ENCODE measurements at regions not wholly inside any gene's neighbourhood (a gene's known extent, or its start where the extent isn't known, plus 50 kb on each side); places are given as distances from the start of the nearest gene placed in this dataset.
"Not testable (repeated sequence)": the region's sequence is repeated elsewhere in the genome, so short reads cannot be mapped to it uniquely, and the experiment has no call there.

DNA sequence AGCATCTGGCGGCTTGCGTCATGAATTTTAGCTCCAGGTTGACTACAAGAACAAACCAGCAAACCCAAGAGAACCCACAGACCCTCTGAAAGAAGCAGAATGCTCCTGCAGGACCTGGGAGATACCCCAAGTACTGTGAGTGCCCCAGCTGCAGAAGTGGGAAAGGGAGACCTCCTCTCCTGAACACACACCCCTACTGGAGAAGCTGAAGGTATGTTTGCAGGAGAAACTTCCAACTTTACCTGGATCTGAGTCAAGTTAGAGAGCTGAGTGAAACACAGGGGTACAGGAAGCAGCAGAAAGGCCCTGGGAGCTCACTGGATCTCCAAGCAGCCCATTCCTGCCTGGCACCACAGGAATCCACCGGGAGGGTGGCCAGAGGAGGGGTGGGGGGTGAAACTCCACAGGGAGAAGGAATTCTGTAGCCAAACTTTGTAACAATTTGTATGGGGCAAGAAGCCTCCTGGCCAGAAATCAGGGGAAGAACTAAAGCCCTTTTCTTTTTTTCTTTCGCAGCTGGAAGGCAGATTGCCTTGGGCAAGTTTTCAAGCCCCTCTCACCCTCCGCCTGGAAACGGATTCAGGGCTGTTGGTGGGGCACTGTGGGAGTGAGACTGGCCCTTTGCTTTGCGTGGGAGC lies 576.2 kb downstream of the BNC2 start:
- TF ChIP-seq, protein P1, sequence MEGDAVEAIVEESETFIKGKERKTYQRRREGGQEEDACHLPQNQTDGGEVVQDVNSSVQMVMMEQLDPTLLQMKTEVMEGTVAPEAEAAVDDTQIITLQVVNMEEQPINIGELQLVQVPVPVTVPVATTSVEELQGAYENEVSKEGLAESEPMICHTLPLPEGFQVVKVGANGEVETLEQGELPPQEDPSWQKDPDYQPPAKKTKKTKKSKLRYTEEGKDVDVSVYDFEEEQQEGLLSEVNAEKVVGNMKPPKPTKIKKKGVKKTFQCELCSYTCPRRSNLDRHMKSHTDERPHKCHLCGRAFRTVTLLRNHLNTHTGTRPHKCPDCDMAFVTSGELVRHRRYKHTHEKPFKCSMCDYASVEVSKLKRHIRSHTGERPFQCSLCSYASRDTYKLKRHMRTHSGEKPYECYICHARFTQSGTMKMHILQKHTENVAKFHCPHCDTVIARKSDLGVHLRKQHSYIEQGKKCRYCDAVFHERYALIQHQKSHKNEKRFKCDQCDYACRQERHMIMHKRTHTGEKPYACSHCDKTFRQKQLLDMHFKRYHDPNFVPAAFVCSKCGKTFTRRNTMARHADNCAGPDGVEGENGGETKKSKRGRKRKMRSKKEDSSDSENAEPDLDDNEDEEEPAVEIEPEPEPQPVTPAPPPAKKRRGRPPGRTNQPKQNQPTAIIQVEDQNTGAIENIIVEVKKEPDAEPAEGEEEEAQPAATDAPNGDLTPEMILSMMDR (IDR thresholded peaks at IDR 0.05): no peak
- TF ChIP-seq EP300 (IDR thresholded peaks at IDR 0.05) (no peak), POLR2A (IDR thresholded peaks at IDR 0.05) (no peak)
- 48 to 60% (median 59%) methylated on average over 7 of the region's 7 CpGs for WGBS, 3 donors
- DNase-seq: no peak

DNA sequence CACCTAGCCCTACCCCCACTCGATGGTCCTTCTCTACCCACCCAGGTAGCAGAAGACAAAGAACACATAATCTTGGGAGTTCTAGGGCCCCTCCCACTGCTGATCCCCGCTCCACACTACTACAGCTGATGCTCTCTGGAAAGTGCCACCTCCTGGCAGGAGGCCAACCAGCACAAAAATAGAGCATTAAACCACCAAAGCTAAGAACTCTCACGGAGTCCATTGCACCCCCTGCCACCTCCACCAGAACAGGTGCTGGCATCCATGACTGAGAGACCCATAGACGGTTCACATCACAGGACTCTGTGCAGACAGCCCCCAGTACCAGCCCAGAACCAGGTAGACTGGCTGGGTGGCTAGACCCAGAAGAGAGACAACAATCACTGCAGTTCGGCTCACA lies 575.5 kb downstream of the BNC2 start:
- H3K27ac ChIP-seq; intact Hi-C loops (cut with DNase I); H3K4me1 ChIP-seq (ENCODE audit: insufficient read depth); H3K4me3 ChIP-seq; H3K9me3 ChIP-seq; H3K36me3 ChIP-seq; H3K27me3 ChIP-seq; DNase-seq: not testable (repeated sequence)
- 86 to 93% (median 91%) methylated on average over 5 of the region's 5 CpGs for WGBS, 3 donors

More for the DNA sequence above, 576.2 kb downstream of the BNC2 start:
- H3K9me3 ChIP-seq: no peaks in the 10 kb centered on the region
- no peaks in the 10 kb centered on the region for H3K4me1 ChIP-seq (ENCODE audit: insufficient read depth)
- no peak overlapping the region for H3K27ac ChIP-seq
- H3K27me3 ChIP-seq: no peaks in the 10 kb centered on the region
- H3K4me3 ChIP-seq: no peak overlapping the region
- H3K36me3 ChIP-seq: no peaks in the 10 kb centered on the region
- intact Hi-C loops (cut with DNase I): no loop called here

DNA sequence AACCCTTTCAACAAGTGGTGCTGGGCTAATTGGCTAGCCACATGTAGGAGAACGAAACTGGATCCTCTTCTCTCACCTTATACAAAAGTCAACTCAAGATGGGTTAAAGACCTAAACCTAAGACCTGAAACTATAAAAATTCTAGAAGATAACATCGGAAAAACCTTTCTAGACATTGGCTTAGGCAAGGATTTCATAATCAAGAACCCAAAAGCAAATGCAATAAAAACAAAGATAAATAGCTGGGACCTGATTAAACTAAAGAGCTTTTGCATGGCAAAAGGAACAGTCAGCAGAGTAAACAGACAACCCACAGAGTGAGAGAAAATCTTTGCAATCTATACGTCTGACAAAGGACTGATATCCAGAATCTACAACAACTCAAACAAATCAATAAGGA lies 571.1 kb downstream of the BNC2 start:
- 83 to 95% (median 92%) methylated on average over 3 of the region's 3 CpGs for WGBS, 3 donors
- H3K36me3 ChIP-seq; H3K27me3 ChIP-seq; H3K9me3 ChIP-seq; H3K4me3 ChIP-seq; intact Hi-C loops (cut with DNase I); DNase-seq; H3K4me1 ChIP-seq (ENCODE audit: insufficient read depth); H3K27ac ChIP-seq: not testable (repeated sequence)

DNA sequence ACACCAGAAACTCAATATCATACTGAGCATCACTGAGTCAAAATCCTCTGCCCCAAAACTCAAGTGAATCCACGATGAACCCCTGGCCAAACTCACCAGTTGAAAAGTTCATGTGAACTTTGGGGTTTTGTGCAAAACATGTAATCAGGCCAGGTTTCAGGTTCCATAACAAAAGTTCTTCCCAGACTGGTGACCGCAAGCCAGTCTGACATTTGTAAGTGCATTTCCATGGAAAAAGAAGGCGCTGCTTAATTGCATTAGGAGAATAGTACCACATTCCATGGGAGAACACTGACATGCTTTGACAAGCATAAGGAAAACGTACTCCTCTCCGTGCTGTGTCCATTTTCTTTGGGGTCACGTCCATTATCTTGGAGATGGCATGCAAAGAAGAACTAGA lies 567.0 kb downstream of the BNC2 start:
- Histone ChIP-seq H3K4me1 (ENCODE audit: insufficient read depth) (peaks cover 1% of the 10 kb centered on the region), H3K36me3 (no peaks in the 10 kb centered on the region), H3K9me3 (no peaks in the 10 kb centered on the region), H3K4me3 (no peak overlapping the region), H3K27ac (no peak overlapping the region), H3K27me3 (no peaks in the 10 kb centered on the region)
- no peak for TF ChIP-seq POLR2A (IDR thresholded peaks at IDR 0.05)
- no peak for TF ChIP-seq EP300 (IDR thresholded peaks at IDR 0.05)
- TF ChIP-seq, protein P1 (IDR thresholded peaks at IDR 0.05): no peak
- DNase-seq: no peak
- intact Hi-C loops (cut with DNase I): no loop called here
- 92 to 93% (median 93%) methylated on average over 6 of the region's 6 CpGs for WGBS, 3 donors

DNA sequence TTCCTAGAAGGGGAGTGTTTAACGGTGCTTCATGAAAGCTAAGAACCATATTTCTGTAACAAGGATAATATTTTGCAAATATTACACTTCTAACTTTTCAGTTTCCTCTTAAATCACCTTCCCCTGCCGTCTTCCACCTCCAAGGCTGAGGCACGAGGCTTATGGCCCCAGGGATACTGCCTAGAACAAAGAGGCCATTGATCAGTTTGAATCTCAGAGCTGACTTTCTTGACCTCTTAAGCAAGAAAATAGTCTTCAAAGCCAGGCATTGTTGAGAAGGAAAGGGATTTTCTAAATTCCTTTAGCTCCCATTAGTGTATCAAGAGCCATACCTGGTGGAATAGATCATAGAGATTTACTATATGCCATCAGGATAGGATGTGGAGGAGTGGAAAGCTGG lies 566.2 kb downstream of the BNC2 start:
- DNase-seq: no peak
- H3K4me1 ChIP-seq (ENCODE audit: insufficient read depth): peaks cover 5% of the 10 kb centered on the region
- H3K27ac ChIP-seq: no peak overlapping the region
- TF ChIP-seq EP300 (IDR thresholded peaks at IDR 0.05) (no peak), POLR2A (IDR thresholded peaks at IDR 0.05) (no peak)
- TF ChIP-seq, protein P1 (IDR thresholded peaks at IDR 0.05): no peak
- intact Hi-C loops (cut with DNase I): no loop called here
- no peaks in the 10 kb centered on the region for H3K27me3 ChIP-seq
- no peaks in the 10 kb centered on the region for H3K9me3 ChIP-seq
- no peaks in the 10 kb centered on the region for H3K36me3 ChIP-seq
- 76 to 88% (median 86%) methylated on average over 3 of the region's 3 CpGs for WGBS, 3 donors
- H3K4me3 ChIP-seq: no peak overlapping the region

All from ovary (tissue), 7 donors.